GM23338 (cell line): ENCODE measurements at regions not wholly inside any gene's neighbourhood (a gene's known extent, or its start where the extent isn't known, plus 50 kb on each side); places are given as distances from the start of the nearest gene placed in this dataset.

Experiments
- EZH2 ChIP-seq: fragments of 200-600 bp; sonication (generic); IDR thresholded peaks from one replicate; pipeline ENCODE4 v1.8.0; 2017; ENCODE audit warnings: antibody characterized with exemption, mild to moderate bottlenecking, low read depth; ENCODE audit not compliant: unreplicated experiment
- EZH2phosphoT487 ChIP-seq: fragments of 200-600 bp; sonication (generic); IDR thresholded peaks from one replicate; pipeline ENCODE4 v1.8.1; 2018; ENCODE audit warnings: antibody characterized with exemption; ENCODE audit not compliant: unreplicated experiment
- JUNB ChIP-seq: IDR thresholded peaks from one replicate; pipeline ENCODE4 v1.6.1; 2016; ENCODE audit warnings: antibody characterized with exemption; ENCODE audit not compliant: unreplicated experiment
- POLR2AphosphoS5 ChIP-seq: IDR thresholded peaks from 2 replicates; pipeline ENCODE4 v1.6.1; 2016; ENCODE audit warnings: antibody characterized with exemption, low read depth
- STAT1 ChIP-seq: IDR thresholded peaks from one replicate; pipeline ENCODE4 v1.6.1; 2016; ENCODE audit warnings: antibody characterized with exemption; ENCODE audit not compliant: unreplicated experiment
- ZNF114 ChIP-seq: fragments of 250-450 bp; sonication (Bioruptor Pico); IDR thresholded peaks from 2 replicates; pipeline ENCODE4 v1.5.0; 2020; ENCODE audit warnings: mild to moderate bottlenecking, moderate library complexity
- TF ChIP-seq, protein P1 (sequence below), 2 experiments: fragments of 200-600 bp in 1 of 2; sonication (generic) in 1 of 2; conservative IDR thresholded peaks; 2 replicates each; pipeline versions ENCODE4 v1.5.1 to v1.6.1; 2016 to 2017; ENCODE audit warnings: antibody characterized with exemption in 2 of 2, low read depth in 2 of 2, mild to moderate bottlenecking in 2 of 2, moderate library complexity in 1 of 2
- TF ChIP-seq, protein P2 (sequence below): IDR thresholded peaks from one replicate; pipeline ENCODE4 v1.6.1; 2018; ENCODE audit warnings: antibody characterized with exemption; ENCODE audit not compliant: unreplicated experiment

DNA sequence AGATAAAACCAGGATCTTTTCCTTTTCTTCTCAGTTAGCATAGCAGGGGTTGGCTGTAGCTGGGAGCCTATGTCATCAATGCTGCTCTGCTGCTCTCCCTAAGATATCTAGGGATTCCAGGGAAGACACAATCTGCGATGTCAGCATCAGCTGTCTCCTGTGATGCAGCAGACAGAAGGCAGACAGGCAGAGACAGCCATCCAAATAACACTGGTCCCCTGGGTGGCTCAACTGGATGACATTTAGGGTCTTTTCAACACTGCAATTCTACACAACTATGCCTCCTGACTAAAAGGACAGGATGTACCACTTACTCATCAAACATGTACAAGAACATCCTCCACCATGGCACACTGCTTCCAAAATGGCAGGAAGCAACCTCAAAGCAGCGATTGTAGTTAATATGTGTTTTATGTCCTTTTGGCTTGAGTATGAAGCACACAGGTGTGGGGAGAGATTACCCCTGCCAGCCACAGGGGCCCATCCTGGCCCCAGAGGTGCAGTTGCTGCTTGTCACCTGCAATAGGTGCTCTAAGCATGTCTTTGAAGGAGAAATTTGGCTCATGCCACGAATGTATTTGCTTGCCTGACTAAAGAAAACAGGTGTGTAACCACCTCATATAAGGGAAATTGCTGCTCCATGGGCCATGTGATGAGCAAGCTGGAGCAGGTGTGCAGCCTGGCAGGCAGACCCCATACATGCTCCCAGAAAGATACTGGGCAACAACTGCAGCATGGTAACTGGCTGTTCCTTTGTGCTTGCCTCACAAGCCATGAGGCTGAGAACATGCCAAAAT, 357.8 kb downstream of the VPS13C start:
- TF ChIP-seq EZH2phosphoT487 (no peak), POLR2AphosphoS5 (no peak), JUNB (no peak), STAT1 (no peak), EZH2 (no peak), ZNF114 (no peak)
- TF ChIP-seq, protein P1, sequence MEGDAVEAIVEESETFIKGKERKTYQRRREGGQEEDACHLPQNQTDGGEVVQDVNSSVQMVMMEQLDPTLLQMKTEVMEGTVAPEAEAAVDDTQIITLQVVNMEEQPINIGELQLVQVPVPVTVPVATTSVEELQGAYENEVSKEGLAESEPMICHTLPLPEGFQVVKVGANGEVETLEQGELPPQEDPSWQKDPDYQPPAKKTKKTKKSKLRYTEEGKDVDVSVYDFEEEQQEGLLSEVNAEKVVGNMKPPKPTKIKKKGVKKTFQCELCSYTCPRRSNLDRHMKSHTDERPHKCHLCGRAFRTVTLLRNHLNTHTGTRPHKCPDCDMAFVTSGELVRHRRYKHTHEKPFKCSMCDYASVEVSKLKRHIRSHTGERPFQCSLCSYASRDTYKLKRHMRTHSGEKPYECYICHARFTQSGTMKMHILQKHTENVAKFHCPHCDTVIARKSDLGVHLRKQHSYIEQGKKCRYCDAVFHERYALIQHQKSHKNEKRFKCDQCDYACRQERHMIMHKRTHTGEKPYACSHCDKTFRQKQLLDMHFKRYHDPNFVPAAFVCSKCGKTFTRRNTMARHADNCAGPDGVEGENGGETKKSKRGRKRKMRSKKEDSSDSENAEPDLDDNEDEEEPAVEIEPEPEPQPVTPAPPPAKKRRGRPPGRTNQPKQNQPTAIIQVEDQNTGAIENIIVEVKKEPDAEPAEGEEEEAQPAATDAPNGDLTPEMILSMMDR (conservative IDR thresholded peaks at IDR 0.05; ENCODE audit: low read depth in 2 of 2) = peak; percentile 50 to 68
- TF ChIP-seq, protein P2, sequence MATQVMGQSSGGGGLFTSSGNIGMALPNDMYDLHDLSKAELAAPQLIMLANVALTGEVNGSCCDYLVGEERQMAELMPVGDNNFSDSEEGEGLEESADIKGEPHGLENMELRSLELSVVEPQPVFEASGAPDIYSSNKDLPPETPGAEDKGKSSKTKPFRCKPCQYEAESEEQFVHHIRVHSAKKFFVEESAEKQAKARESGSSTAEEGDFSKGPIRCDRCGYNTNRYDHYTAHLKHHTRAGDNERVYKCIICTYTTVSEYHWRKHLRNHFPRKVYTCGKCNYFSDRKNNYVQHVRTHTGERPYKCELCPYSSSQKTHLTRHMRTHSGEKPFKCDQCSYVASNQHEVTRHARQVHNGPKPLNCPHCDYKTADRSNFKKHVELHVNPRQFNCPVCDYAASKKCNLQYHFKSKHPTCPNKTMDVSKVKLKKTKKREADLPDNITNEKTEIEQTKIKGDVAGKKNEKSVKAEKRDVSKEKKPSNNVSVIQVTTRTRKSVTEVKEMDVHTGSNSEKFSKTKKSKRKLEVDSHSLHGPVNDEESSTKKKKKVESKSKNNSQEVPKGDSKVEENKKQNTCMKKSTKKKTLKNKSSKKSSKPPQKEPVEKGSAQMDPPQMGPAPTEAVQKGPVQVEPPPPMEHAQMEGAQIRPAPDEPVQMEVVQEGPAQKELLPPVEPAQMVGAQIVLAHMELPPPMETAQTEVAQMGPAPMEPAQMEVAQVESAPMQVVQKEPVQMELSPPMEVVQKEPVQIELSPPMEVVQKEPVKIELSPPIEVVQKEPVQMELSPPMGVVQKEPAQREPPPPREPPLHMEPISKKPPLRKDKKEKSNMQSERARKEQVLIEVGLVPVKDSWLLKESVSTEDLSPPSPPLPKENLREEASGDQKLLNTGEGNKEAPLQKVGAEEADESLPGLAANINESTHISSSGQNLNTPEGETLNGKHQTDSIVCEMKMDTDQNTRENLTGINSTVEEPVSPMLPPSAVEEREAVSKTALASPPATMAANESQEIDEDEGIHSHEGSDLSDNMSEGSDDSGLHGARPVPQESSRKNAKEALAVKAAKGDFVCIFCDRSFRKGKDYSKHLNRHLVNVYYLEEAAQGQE = no peak
